Heart left ventricle (tissue), 16 donors: ENCODE measurements at regions not wholly inside any gene's neighbourhood (a gene's known extent, or its start where the extent isn't known, plus 50 kb on each side); places are given as distances from the start of the nearest gene placed in this dataset.
"Not testable (repeated sequence)": the region's sequence is repeated elsewhere in the genome, so short reads cannot be mapped to it uniquely, and the experiment has no call there.

Source experiments
- ATAC-seq, 4 donors: fragments of 200-7000 bp; cut with Tn5 transposase; one replicate each; pipeline ENCODE4 v1.9.1; 2020 to 2022; ENCODE audit warnings: moderate library complexity in 4 of 4, mild to moderate bottlenecking in 3 of 4, moderate number of reproducible peaks in 1 of 4
- DNase-seq, 5 donors: peaks; one replicate each; pipeline ENCODE4 v3.0.0-alpha.2; 2020
- H3K27ac ChIP-seq, 12 donors: fragments of 200-600 bp; sonication (generic) in 4 of 12; one replicate each; pipeline versions ENCODE4 v1.5.0 to v1.8.0; 2016 to 2022; ENCODE audit warnings: mild to moderate bottlenecking in 2 of 12
- H3K27me3 ChIP-seq, 9 donors: fragments of 200-600 bp; sonication (generic) in 2 of 9; one replicate each; pipeline versions ENCODE4 v1.5.1 to v1.8.0; 2016 to 2022; ENCODE audit warnings: mild to moderate bottlenecking in 3 of 9
- H3K36me3 ChIP-seq, 9 donors: fragments of 200-600 bp; sonication (generic) in 2 of 9; one replicate each; pipeline versions ENCODE4 v1.5.0 to v1.8.0; 2018 to 2022; ENCODE audit warnings: mild to moderate bottlenecking in 2 of 9
- H3K4me1 ChIP-seq, 12 donors: fragments of 200-600 bp; sonication (generic) in 4 of 12; one replicate each; pipeline versions ENCODE4 v1.5.0 to v1.8.0; 2016 to 2022; ENCODE audit warnings: mild to moderate bottlenecking in 3 of 12
- H3K4me3 ChIP-seq, 12 donors: fragments of 200-600 bp; sonication (generic) in 4 of 12; one replicate each; pipeline versions ENCODE4 v1.5.0 to v1.8.0; 2017 to 2022; ENCODE audit warnings: mild to moderate bottlenecking in 9 of 12, moderate library complexity in 4 of 12
- H3K9me3 ChIP-seq, 12 donors: fragments of 200-600 bp; sonication (generic) in 4 of 12; one replicate each; pipeline versions ENCODE4 v1.5.0 to v1.8.0; 2016 to 2022; ENCODE audit warnings: mild to moderate bottlenecking in 1 of 12
- CTCF ChIP-seq, 12 donors: fragments of 200-600 bp; sonication (generic) in 4 of 12; IDR thresholded peaks; one replicate each; pipeline versions ENCODE4 v1.5.0 to v1.8.0; 2018 to 2022; ENCODE audit warnings: antibody characterized with exemption in 12 of 12, mild to moderate bottlenecking in 5 of 12
- POLR2A ChIP-seq, 2 donors: fragments of 450-650 bp; IDR thresholded peaks; one replicate each; pipeline ENCODE4 v1.6.1; 2017; ENCODE audit warnings: antibody characterized with exemption in 2 of 2, mild to moderate bottlenecking in 2 of 2, moderate library complexity in 2 of 2
- WGBS, 4 donors: extraction: QIAGEN DNeasy Blood & Tissue Kit in 2 of 4; methylation state at CpG; one replicate each; pipeline versions ENCODE4 v1.1.5 to v1.1.7; 2013 to 2018; 5-methylcytosine and 5-hydroxymethylcytosine counted together
- intact Hi-C, 10 donors: fragments of 100-400 bp; cut with DNase I; formaldehyde crosslinking; loops; one replicate each; pipeline versions ENCODE4 v1.11.1 to v1.14.2; 2022
- donor health status: ischemic (EF 13 %, LVEDD 7.1; RV severe dilation, severe dysfunction).
- donor health status: healthy with polysubstance abuse.
- donor health status: DM: no; HTN: yes; CAD: no.
- donor health status: DM: no; HTN: no; CAD: no.
- donor health status: ischemic (EF 25% LVEDD 6.9; RV normal size, moderate dysfunction).
- donor health status: ischemic (EF 25% LVEDD 5.7; RV mildly dilated, moderate dysfunction).
- donor health status: healthy.
- donor health status: DM: yes; HTN: yes; CAD: no.
- donor health status: ischemic (EF 35%, LVEDD 5.7; RV mildly dilated, moderate dysfunction).
- donor health status: nonischemic (EF 11% LVEDD 7.7; RV severe dilation, severe dysfunction).
- donor health status: DM: yes; HTN: yes; CAD: no.
- donor health status: PGD.
- donor health status: ischemic (EF 29% LVEDD 5.4; RV normal size, mild dysfunction).
- donor health status: nonischemic (EF 23%, LVEDD 6.1; RV moderate dilation, normal function).

GRCh38 chr11:90635151-90635550 is 412.3 kb upstream of the CHORDC1 start:
- Histone ChIP-seq H3K27me3 (no peaks in the 10 kb centered on the region), H3K4me3 (no peak overlapping the region), H3K4me1 (no peaks in the 10 kb centered on the region), H3K9me3 (peaks cover 0 to 5% (median 0%) of the 10 kb centered on the region in 12 donors), H3K27ac (no peak overlapping the region), H3K36me3 (no peaks in the 10 kb centered on the region)
- 48 to 82% (median 63%) methylated on average over 1 of the region's 1 CpG for WGBS, 4 donors
- no peak for TF ChIP-seq POLR2A (IDR thresholded peaks at IDR 0.05)
- no peak for TF ChIP-seq CTCF (IDR thresholded peaks at IDR 0.05)
- ATAC-seq = no peak
- intact Hi-C loops = no loop called here
- DNase-seq = no peak

- H3K4me1 ChIP-seq = no peaks in the 10 kb centered on the region
- no peak for DNase-seq
- no peaks in the 10 kb centered on the region for H3K36me3 ChIP-seq
- no peak for ATAC-seq
- no peaks in the 10 kb centered on the region for H3K9me3 ChIP-seq
- H3K27ac ChIP-seq = no peak overlapping the region
- H3K4me3 ChIP-seq = no peak overlapping the region
- H3K27me3 ChIP-seq = no peaks in the 10 kb centered on the region
- intact Hi-C loops = no loop called here
- 89 to 90% (median 89%) methylated on average over 4 of the region's 4 CpGs for WGBS, 4 donors
- TF ChIP-seq CTCF (IDR thresholded peaks at IDR 0.05) (no peak), POLR2A (IDR thresholded peaks at IDR 0.05) (no peak)
Measured at GRCh38 chr11:90630176-90630575, 407.3 kb upstream of the CHORDC1 start.

GRCh38 chr11:90629229-90629806 is 406.5 kb upstream of the CHORDC1 start:
- 71 to 79% (median 75%) methylated on average over 4 of the region's 4 CpGs for WGBS, 4 donors
- Histone ChIP-seq H3K36me3 (no peaks in the 10 kb centered on the region), H3K4me1 (no peaks in the 10 kb centered on the region), H3K4me3 (no peak overlapping the region), H3K27ac (no peak overlapping the region), H3K27me3 (no peaks in the 10 kb centered on the region), H3K9me3 (no peaks in the 10 kb centered on the region)
- TF ChIP-seq POLR2A (IDR thresholded peaks at IDR 0.05) (no peak), CTCF (IDR thresholded peaks at IDR 0.05) (no peak)
- ATAC-seq (no peak), DNase-seq (no peak)
- intact Hi-C loops = no loop called here

- 56 to 65% (median 59%) methylated on average over 2 of the region's 2 CpGs for WGBS, 4 donors
- no peaks in the 10 kb centered on the region for H3K27me3 ChIP-seq
- H3K9me3 ChIP-seq = no peaks in the 10 kb centered on the region
- no peaks in the 10 kb centered on the region for H3K36me3 ChIP-seq
- DNase-seq (no peak), ATAC-seq (no peak)
- no peak overlapping the region for H3K27ac ChIP-seq
- H3K4me1 ChIP-seq = no peaks in the 10 kb centered on the region
- intact Hi-C loops = no loop called here
- no peak for TF ChIP-seq POLR2A (IDR thresholded peaks at IDR 0.05)
- no peak for TF ChIP-seq CTCF (IDR thresholded peaks at IDR 0.05)
- no peak overlapping the region for H3K4me3 ChIP-seq
Measured at GRCh38 chr11:90614318-90614717, 391.5 kb upstream of the CHORDC1 start.

- intact Hi-C loops, H3K9me3 ChIP-seq, H3K4me1 ChIP-seq, H3K27me3 ChIP-seq, H3K36me3 ChIP-seq, DNase-seq, H3K27ac ChIP-seq, H3K4me3 ChIP-seq, ATAC-seq: not testable (repeated sequence)
- 70 to 78% (median 76%) methylated on average over 4 of the region's 4 CpGs for WGBS, 4 donors
Measured at GRCh38 chr11:90613037-90613436, 390.2 kb upstream of the CHORDC1 start.
